PC-9 (cell line): ENCODE measurements at regions not wholly inside any gene's neighbourhood (a gene's known extent, or its start where the extent isn't known, plus 50 kb on each side); places are given as distances from the start of the nearest gene placed in this dataset.

Experiments
- CTCF ChIP-seq: fragments of 200-600 bp; sonication (generic); conservative IDR thresholded peaks from 2 replicates; pipeline ENCODE4 v1.6.1; 2017; ENCODE audit warnings: mixed run types, antibody characterized with exemption, mild to moderate bottlenecking, moderate library complexity
- EZH2 ChIP-seq: fragments of 200-600 bp; sonication (generic); IDR thresholded peaks from 2 replicates; pipeline ENCODE4 v1.8.0; 2017; ENCODE audit warnings: antibody characterized with exemption, low read depth

GRCh38 chr13:78830508-78830907 lies 171.6 kb upstream of the OBI1 start:
- TF ChIP-seq CTCF, result no peak
- TF ChIP-seq EZH2, result no peak
